Peyer's patch (tissue), 4 donors: ENCODE measurements at regions not wholly inside any gene's neighbourhood (a gene's known extent, or its start where the extent isn't known, plus 50 kb on each side); places are given as distances from the start of the nearest gene placed in this dataset.

ENCODE experiments used
- CTCF ChIP-seq, 6 experiments: fragments of 450-650 bp in 4 of 6; fragments of 200-600 bp in 2 of 6; sonication (generic) in 1 of 6; IDR thresholded peaks; one replicate each; pipeline ENCODE4 v1.5.1; 2017 to 2019; ENCODE audit warnings: antibody characterized with exemption in 6 of 6, mild to moderate bottlenecking in 3 of 6, moderate library complexity in 1 of 6
- POLR2A ChIP-seq, 2 donors: fragments of 450-650 bp; IDR thresholded peaks; one replicate each; pipeline ENCODE4 v1.5.1; 2017; ENCODE audit warnings: antibody characterized with exemption in 2 of 2, mild to moderate bottlenecking in 2 of 2, moderate library complexity in 2 of 2

GRCh38 chr2:234231460-234231859 lies 181.0 kb downstream of the SPP2 start:
- no peak for TF ChIP-seq CTCF (IDR thresholded peaks at IDR 0.05)
- no peak for TF ChIP-seq POLR2A (IDR thresholded peaks at IDR 0.05)
